SK-N-SH treated with all-trans-retinoic acid at 6 μM for 48 hours (cell line): ENCODE measurements at regions not wholly inside any gene's neighbourhood (a gene's known extent, or its start where the extent isn't known, plus 50 kb on each side); places are given as distances from the start of the nearest gene placed in this dataset.

Experiments used
- ARNTL ChIP-seq: fragments of 450-650 bp; formaldehyde crosslinking; IDR thresholded peaks from 2 replicates; pipeline ENCODE4 v1.5.0; 2020; ENCODE audit warnings: low read depth, mild to moderate bottlenecking, moderate library complexity, borderline replicate concordance
- BACH2 ChIP-seq: fragments of 250-450 bp; sonication (Bioruptor Pico); IDR thresholded peaks from 2 replicates; pipeline ENCODE4 v1.9.0; 2021; ENCODE audit warnings: mild to moderate bottlenecking, borderline replicate concordance
- CSDC2 ChIP-seq: fragments of 250-450 bp; sonication (Bioruptor Pico); IDR thresholded peaks from 2 replicates; pipeline ENCODE4 v1.5.0; 2020; ENCODE audit warnings: mild to moderate bottlenecking, moderate library complexity
- RARB ChIP-seq: fragments of 250-450 bp; sonication (Bioruptor Pico); IDR thresholded peaks from 2 replicates; pipeline ENCODE4 v1.8.0; 2021; ENCODE audit warnings: mild to moderate bottlenecking, moderate library complexity
- SNAI2 ChIP-seq: fragments of 250-450 bp; sonication (Bioruptor Pico); IDR thresholded peaks from 2 replicates; pipeline ENCODE4 v1.5.0; 2020; ENCODE audit warnings: mild to moderate bottlenecking, moderate library complexity
- TCF4 ChIP-seq: fragments of 250-450 bp; sonication (Bioruptor Pico); IDR thresholded peaks from 2 replicates; pipeline ENCODE4 v1.8.0; 2021; ENCODE audit warnings: mild to moderate bottlenecking, moderate library complexity, borderline replicate concordance
- ZC3H10 ChIP-seq: fragments of 250-450 bp; sonication (Bioruptor Pico); IDR thresholded peaks from 2 replicates; pipeline ENCODE4 v1.5.1; 2021; ENCODE audit warnings: mild to moderate bottlenecking, moderate library complexity
- ZNF70 ChIP-seq: fragments of 450-650 bp; formaldehyde crosslinking; IDR thresholded peaks from 2 replicates; pipeline ENCODE4 v1.5.0; 2020; ENCODE audit warnings: mild to moderate bottlenecking, moderate library complexity
- TF ChIP-seq, protein P1 (sequence below): fragments of 250-450 bp; sonication (Bioruptor Pico); IDR thresholded peaks from 2 replicates; pipeline ENCODE4 v1.5.1; 2021; ENCODE audit warnings: mild to moderate bottlenecking, moderate library complexity
- TF ChIP-seq, protein P2 (sequence below): fragments of 250-450 bp; sonication (Bioruptor Pico); IDR thresholded peaks from 2 replicates; pipeline ENCODE4 v1.5.1; 2020; ENCODE audit warnings: low read depth, mild to moderate bottlenecking, moderate library complexity

- TF ChIP-seq SNAI2 (CRISPR knock-in tag) (no peak), ZC3H10 (CRISPR knock-in tag) (no peak), ZNF70 (no peak), TCF4 (CRISPR knock-in tag) (no peak), ARNTL (CRISPR knock-in tag) (no peak), CSDC2 (CRISPR knock-in tag) (no peak), RARB (CRISPR knock-in tag) (no peak), BACH2 (CRISPR knock-in tag) (no peak)
- TF ChIP-seq, protein P1, sequence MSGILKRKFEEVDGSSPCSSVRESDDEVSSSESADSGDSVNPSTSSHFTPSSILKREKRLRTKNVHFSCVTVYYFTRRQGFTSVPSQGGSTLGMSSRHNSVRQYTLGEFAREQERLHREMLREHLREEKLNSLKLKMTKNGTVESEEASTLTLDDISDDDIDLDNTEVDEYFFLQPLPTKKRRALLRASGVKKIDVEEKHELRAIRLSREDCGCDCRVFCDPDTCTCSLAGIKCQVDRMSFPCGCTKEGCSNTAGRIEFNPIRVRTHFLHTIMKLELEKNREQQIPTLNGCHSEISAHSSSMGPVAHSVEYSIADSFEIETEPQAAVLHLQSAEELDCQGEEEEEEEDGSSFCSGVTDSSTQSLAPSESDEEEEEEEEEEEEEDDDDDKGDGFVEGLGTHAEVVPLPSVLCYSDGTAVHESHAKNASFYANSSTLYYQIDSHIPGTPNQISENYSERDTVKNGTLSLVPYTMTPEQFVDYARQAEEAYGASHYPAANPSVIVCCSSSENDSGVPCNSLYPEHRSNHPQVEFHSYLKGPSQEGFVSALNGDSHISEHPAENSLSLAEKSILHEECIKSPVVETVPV (CRISPR knock-in tag), result no peak
- TF ChIP-seq, protein P2, sequence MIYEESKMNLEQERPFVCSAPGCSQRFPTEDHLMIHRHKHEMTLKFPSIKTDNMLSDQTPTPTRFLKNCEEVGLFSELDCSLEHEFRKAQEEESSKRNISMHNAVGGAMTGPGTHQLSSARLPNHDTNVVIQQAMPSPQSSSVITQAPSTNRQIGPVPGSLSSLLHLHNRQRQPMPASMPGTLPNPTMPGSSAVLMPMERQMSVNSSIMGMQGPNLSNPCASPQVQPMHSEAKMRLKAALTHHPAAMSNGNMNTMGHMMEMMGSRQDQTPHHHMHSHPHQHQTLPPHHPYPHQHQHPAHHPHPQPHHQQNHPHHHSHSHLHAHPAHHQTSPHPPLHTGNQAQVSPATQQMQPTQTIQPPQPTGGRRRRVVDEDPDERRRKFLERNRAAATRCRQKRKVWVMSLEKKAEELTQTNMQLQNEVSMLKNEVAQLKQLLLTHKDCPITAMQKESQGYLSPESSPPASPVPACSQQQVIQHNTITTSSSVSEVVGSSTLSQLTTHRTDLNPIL (CRISPR knock-in tag), result no peak
Observed at GRCh38 chr6:54473328-54473727, 165.1 kb downstream of the TINAG start.
